Keratinocyte (primary cell): ENCODE measurements at regions not wholly inside any gene's neighbourhood (a gene's known extent, or its start where the extent isn't known, plus 50 kb on each side); places are given as distances from the start of the nearest gene placed in this dataset.

Experiments
- DNase-seq: peaks from one replicate; pipeline ENCODE4 v3.0.0-alpha.2; 2011; ENCODE audit warnings: low read depth, missing footprints, low spot score
- FAIRE-seq: peaks from 2 replicates; lab custom pipeline; 2011; peaks lifted over from hg19 to GRCh38; lab: Jason Lieb, UNC
- H2AFZ ChIP-seq: 2 replicates; pipeline ENCODE4 v1.6.0; 2012; ENCODE audit warnings: low read length, control low read depth, inconsistent platforms; ENCODE audit not compliant: control insufficient read depth
- H3K27ac ChIP-seq: 2 replicates; pipeline ENCODE4 v1.5.1; 2011; ENCODE audit warnings: low read length; ENCODE audit not compliant: control insufficient read depth, insufficient read depth
- H3K27me3 ChIP-seq: 3 replicates; pipeline ENCODE4 v1.6.0; 2011; ENCODE audit warnings: low read length; ENCODE audit not compliant: control insufficient read depth, insufficient read depth; ENCODE audit errors: extremely low read depth
- H3K36me3 ChIP-seq, 2 experiments: 2 replicates in 1 of 2; 3 replicates in 1 of 2; pipeline ENCODE4 v1.5.1; 2011; ENCODE audit warnings: low read length in 2 of 2, mild to moderate bottlenecking in 1 of 2; ENCODE audit not compliant: control insufficient read depth in 2 of 2, insufficient read depth in 2 of 2; ENCODE audit errors: extremely low read depth in 1 of 2
- H3K4me1 ChIP-seq: 3 replicates; pipeline ENCODE4 v1.5.1; 2011; ENCODE audit warnings: low read length; ENCODE audit not compliant: control insufficient read depth, insufficient read depth; ENCODE audit errors: extremely low read depth
- H3K4me2 ChIP-seq: 3 replicates; pipeline ENCODE4 v1.6.0; 2011; ENCODE audit warnings: low read depth, low read length; ENCODE audit not compliant: control insufficient read depth, insufficient read depth; ENCODE audit errors: extremely low read depth
- H3K4me3 ChIP-seq, 3 experiments: fragments of 200-600 bp in 1 of 3; sonication (generic) in 1 of 3; 2 replicates in 2 of 3; 3 replicates in 1 of 3; pipeline ENCODE4 v1.5.1; 2011 to 2016; ENCODE audit warnings: low read length in 3 of 3, mild to moderate bottlenecking in 3 of 3, control low read depth in 2 of 3, inconsistent platforms in 1 of 3, low read depth in 1 of 3, mixed read lengths in 1 of 3, mixed run types in 1 of 3, moderate library complexity in 1 of 3; ENCODE audit not compliant: control insufficient read depth in 2 of 3, insufficient read depth in 2 of 3; ENCODE audit errors: extremely low read depth in 1 of 3
- H3K79me2 ChIP-seq: 2 replicates; pipeline ENCODE4 v1.6.0; 2012; ENCODE audit warnings: low read length; ENCODE audit not compliant: control insufficient read depth, insufficient read depth
- H3K9ac ChIP-seq: 3 replicates; pipeline ENCODE4 v1.6.0; 2011; ENCODE audit warnings: low read length; ENCODE audit not compliant: control insufficient read depth, insufficient read depth; ENCODE audit errors: extremely low read depth
- H3K9me1 ChIP-seq: 3 replicates; pipeline ENCODE4 v1.6.0; 2011; ENCODE audit warnings: low read length; ENCODE audit not compliant: control insufficient read depth, insufficient read depth; ENCODE audit errors: extremely low read depth
- H3K9me3 ChIP-seq: 2 replicates; pipeline ENCODE4 v1.5.1; 2012; ENCODE audit warnings: low read depth, low read length; ENCODE audit not compliant: control insufficient read depth
- H4K20me1 ChIP-seq: 3 replicates; pipeline ENCODE4 v1.6.0; 2011; ENCODE audit warnings: low read length; ENCODE audit not compliant: control insufficient read depth, insufficient read depth; ENCODE audit errors: extremely low read depth
- EZH2 ChIP-seq: IDR thresholded peaks from one replicate; pipeline ENCODE4 v1.6.1; 2012; ENCODE audit warnings: inconsistent platforms, mild to moderate bottlenecking, low read length, moderate library complexity
- dilution Hi-C: fragments of 300-500 bp; cut with MboI; formaldehyde crosslinking; loops from one replicate; pipeline ENCODE4 v1.7.0; 2020; ENCODE audit warnings: low sequenced_read_pairs; ENCODE audit not compliant: extremely low pct_ligation_motif_present
- TF ChIP-seq, protein P1 (sequence below), 3 experiments: IDR thresholded peaks in 1 of 3; conservative IDR thresholded peaks in 1 of 3; optimal IDR thresholded peaks in 1 of 3; 2 replicates in 2 of 3; 3 replicates in 1 of 3; pipeline versions ENCODE3 to v1.5.1; 2011; ENCODE audit warnings: low read length in 3 of 3, mild to moderate bottlenecking in 3 of 3, moderate library complexity in 2 of 3, control low read depth in 1 of 3, inconsistent platforms in 1 of 3; ENCODE audit not compliant: insufficient read depth in 2 of 3; ENCODE audit errors: extremely low read depth in 1 of 3

DNA sequence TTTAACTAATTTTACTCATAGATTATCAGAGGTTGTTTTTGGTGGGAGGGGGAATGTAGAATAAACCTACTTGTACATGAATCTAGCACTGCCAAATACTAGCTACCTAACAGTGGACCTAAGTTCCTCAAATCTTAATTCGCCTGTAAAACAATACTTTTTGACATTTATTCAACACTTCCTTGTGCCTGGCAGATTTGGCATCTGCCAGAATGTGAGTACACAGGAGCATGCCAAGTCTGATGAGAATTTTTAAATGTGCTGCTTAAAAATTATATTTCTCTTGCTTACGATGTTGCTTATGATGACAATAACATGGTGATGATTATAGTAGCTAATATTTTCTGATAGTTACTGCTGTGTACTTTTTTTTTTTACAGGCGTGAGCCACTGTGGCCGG, 240.2 kb upstream of the STARD13 start:
- no peak for FAIRE-seq
- dilution Hi-C loops, result no loop called here

DNA sequence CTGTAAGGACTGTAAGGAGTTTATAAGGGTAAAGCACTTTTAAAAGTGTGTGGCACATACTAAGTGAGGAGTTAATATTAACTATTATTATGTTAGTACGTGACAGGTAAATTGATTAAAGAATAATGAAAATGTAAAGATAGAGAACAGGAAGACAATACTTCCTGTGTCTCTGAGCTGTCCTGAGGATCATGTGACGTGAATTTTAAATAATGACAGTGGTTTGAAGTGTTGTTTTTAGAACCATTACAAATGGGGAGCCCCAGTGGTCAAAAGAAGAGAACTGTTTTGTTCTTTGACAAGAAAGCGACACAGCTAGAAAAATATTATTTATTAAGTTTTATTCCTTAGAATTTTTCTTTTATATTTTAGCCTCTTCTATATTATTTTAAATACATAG, 241.2 kb upstream of the STARD13 start:
- Histone ChIP-seq H3K79me2 (no peaks in the 10 kb centered on the region), H3K4me3 (no peak overlapping the region), H3K4me2 (no peak overlapping the region), H3K36me3 (no peaks in the 10 kb centered on the region), H3K9me3 (no peaks in the 10 kb centered on the region), H3K27me3 (no peaks in the 10 kb centered on the region), H3K4me1 (no peaks in the 10 kb centered on the region), H3K9me1 (no peaks in the 10 kb centered on the region), H2AFZ (peak overlapping the region; percentile 39), H3K27ac (no peak overlapping the region), H4K20me1 (no peaks in the 10 kb centered on the region), H3K9ac (no peak overlapping the region)
- TF ChIP-seq, protein P1, sequence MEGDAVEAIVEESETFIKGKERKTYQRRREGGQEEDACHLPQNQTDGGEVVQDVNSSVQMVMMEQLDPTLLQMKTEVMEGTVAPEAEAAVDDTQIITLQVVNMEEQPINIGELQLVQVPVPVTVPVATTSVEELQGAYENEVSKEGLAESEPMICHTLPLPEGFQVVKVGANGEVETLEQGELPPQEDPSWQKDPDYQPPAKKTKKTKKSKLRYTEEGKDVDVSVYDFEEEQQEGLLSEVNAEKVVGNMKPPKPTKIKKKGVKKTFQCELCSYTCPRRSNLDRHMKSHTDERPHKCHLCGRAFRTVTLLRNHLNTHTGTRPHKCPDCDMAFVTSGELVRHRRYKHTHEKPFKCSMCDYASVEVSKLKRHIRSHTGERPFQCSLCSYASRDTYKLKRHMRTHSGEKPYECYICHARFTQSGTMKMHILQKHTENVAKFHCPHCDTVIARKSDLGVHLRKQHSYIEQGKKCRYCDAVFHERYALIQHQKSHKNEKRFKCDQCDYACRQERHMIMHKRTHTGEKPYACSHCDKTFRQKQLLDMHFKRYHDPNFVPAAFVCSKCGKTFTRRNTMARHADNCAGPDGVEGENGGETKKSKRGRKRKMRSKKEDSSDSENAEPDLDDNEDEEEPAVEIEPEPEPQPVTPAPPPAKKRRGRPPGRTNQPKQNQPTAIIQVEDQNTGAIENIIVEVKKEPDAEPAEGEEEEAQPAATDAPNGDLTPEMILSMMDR (optimal IDR thresholded peaks at IDR 0.05 in 1 of 3, IDR thresholded peaks at IDR 0.05 in 1 of 3, conservative IDR thresholded peaks at IDR 0.05 in 1 of 3; ENCODE audit: extremely low read depth in 1 of 3, insufficient read depth in 2 of 3, low read length in 3 of 3), result no peak
- TF ChIP-seq EZH2, result no peak
- DNase-seq (no peak), FAIRE-seq (no peak)
- dilution Hi-C loops, result no loop called here

More for the DNA sequence above, 240.2 kb upstream of the STARD13 start:
- Histone ChIP-seq H3K27ac (no peak overlapping the region), H3K9me1 (no peaks in the 10 kb centered on the region), H2AFZ (no peak overlapping the region), H3K4me2 (no peak overlapping the region), H3K4me1 (no peaks in the 10 kb centered on the region), H3K36me3 (no peaks in the 10 kb centered on the region), H3K4me3 (no peak overlapping the region), H3K9ac (no peak overlapping the region), H3K79me2 (no peaks in the 10 kb centered on the region), H4K20me1 (no peaks in the 10 kb centered on the region), H3K27me3 (no peaks in the 10 kb centered on the region), H3K9me3 (no peaks in the 10 kb centered on the region)
- no peak for DNase-seq
- TF ChIP-seq, protein P1 (optimal IDR thresholded peaks at IDR 0.05 in 1 of 3, IDR thresholded peaks at IDR 0.05 in 1 of 3, conservative IDR thresholded peaks at IDR 0.05 in 1 of 3; ENCODE audit: extremely low read depth in 1 of 3, insufficient read depth in 2 of 3, low read length in 3 of 3), result no peak
- TF ChIP-seq EZH2, result no peak
